ENCODE measurements at regions not wholly inside any gene's neighbourhood (a gene's known extent, or its start where the extent isn't known, plus 50 kb on each side); places are given as distances from the start of the nearest gene placed in this dataset.
"Not testable (repeated sequence)": the region's sequence is repeated elsewhere in the genome, so short reads cannot be mapped to it uniquely, and the experiment has no call there.

DNA sequence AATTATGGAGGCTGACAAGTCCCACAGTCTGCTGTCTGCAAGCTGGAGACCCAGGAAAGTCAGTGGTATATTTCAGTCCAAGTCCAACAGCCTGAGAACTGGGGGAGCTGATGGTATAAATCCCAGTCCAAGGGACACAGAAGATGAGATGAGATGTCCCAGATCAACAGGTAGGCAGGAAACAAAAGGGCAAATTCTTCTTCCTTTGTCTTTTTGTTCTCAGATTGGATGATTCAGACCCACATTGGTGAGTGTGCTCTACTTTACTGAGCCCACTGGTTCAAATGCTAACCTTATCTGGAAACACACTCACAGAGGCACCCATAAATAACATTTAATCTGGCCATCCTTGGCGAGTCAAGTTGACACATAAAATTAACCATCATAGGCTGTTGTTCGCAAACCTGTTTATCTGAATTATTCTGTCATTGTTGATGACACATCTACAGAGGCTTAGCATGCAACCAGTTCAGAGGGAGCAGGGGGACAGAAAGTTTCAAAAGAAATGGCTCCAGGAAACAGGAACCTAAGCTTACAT, 62.7 kb upstream of the ITGA11 start:
- ATAC-seq = no peak
- peaks cover 30% of the 10 kb centered on the region for H3K27me3 Mint-ChIP-seq (ENCODE audit: low read depth)
- no peak overlapping the region for H3K4me3 Mint-ChIP-seq
- ChIA-PET CTCF (no interaction called here), POLR2A (no interaction called here)
- no peak for DNase-seq
- no peaks in the 10 kb centered on the region for H3K36me3 Mint-ChIP-seq (ENCODE audit: low read depth)
- no peaks in the 10 kb centered on the region for H3K4me1 Mint-ChIP-seq (ENCODE audit: low read depth)
- H3K27ac Mint-ChIP-seq = no peak overlapping the region
- H3K9me3 Mint-ChIP-seq (ENCODE audit: insufficient read depth) = no peaks in the 10 kb centered on the region

DNA sequence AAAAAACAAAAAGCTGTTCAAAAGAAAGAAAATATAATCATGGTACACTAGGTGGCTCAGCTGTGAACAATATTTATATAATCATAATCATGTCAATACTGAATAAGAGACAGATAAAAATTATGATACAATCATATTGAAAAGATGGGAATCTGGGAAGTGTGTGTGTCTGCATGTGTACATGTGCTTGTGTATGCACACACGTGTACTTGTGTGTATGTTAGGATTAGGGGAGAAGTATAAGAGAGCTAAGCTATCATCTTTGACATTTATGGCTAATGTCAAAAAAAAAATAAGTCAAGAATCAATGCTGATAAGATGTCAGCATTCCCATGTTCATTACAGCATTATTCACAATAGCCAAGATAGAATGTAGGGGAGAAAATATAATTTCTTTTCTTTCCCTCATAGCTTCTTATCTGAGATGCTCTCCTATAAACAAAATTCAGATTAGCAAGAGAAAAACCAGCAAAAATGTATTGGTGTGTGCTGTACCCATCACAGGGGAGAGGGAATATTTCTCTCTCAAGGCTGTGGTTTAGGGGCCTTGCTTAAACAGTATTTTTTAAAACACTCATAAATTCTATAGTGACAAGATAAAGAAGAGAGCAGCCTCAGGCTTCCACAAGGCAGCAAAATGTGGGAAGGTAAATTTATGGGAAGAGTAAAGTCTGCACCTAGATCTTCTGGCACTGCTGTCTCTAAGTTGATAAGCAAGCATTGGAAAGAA, 63.4 kb upstream of the ITGA11 start:
- Mint-ChIP-seq H3K27me3 (ENCODE audit: low read depth) (peaks cover 30% of the 10 kb centered on the region), H3K36me3 (ENCODE audit: low read depth) (no peaks in the 10 kb centered on the region), H3K4me3 (no peak overlapping the region), H3K4me1 (ENCODE audit: low read depth) (no peaks in the 10 kb centered on the region), H3K27ac (no peak overlapping the region), H3K9me3 (ENCODE audit: insufficient read depth) (no peaks in the 10 kb centered on the region)
- DNase-seq (no peak), ATAC-seq (no peak)
- POLR2A ChIA-PET = no interaction called here
- CTCF ChIA-PET = interaction anchor here (1.9 kb wide), 1 partner anchor 44 kb away, joined by 4 read pairs; no protein-coding TSS in a partner anchor

DNA sequence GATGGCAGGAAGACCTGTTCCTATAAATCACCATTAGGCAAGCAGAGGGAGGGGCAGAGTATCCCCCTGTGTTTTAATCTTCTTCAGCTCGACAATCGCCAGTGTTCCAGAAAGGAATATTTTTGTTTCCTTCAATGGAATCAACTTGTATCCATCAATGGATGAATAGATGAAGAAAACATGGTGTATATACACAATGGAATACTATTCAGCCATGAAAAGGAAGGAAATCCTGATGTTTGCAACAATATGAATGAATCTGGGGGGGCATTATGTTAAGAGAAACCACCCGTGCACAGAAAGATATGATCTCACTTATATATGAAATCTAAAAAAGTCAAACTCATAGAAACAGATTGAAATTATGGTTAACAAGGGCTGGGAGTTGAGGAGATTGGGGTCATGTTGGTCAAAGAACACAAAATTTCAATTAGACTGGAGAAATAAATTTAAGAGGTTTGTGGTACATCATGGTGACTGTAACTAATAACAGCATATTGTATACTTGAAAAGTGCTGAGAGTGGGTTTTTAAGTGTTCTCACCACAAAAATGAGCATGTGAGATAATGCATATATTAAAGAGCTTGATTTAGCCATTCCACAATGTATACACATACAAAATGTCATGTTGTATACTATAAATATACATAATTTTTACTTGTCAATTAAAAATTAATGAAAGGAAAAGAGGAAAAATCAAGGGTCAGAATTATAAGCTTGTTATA, 64.2 kb upstream of the ITGA11 start:
- ChIA-PET CTCF (interaction anchor here (1.9 kb wide), 1 partner anchor 43 kb away, joined by 4 read pairs; no protein-coding TSS in a partner anchor), POLR2A (no interaction called here)
- no peak overlapping the region for H3K4me3 Mint-ChIP-seq
- no peak overlapping the region for H3K27ac Mint-ChIP-seq
- H3K36me3 Mint-ChIP-seq (ENCODE audit: low read depth) = no peaks in the 10 kb centered on the region
- no peak for DNase-seq
- no peaks in the 10 kb centered on the region for H3K9me3 Mint-ChIP-seq (ENCODE audit: insufficient read depth)
- ATAC-seq = no peak
- peaks cover 23% of the 10 kb centered on the region for H3K27me3 Mint-ChIP-seq (ENCODE audit: low read depth)
- no peaks in the 10 kb centered on the region for H3K4me1 Mint-ChIP-seq (ENCODE audit: low read depth)

DNA sequence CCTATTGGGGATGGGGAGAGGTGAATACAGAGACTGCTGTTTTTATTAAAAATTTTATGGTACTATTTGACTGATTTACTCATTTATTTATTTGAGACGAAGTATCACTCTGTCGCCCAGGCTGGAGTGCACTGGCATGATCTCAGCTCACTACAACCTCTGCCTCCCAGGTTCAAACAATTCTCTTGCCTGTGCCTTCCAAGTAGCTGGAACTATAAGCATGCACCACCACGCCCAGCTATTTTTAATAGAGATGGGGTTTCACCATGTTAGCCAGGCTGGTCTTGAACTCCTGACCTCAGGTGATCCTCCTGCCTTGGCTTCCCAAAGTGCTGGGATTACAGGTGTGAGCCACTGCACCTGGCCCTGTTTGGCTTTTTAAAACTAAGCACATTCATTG, 64.8 kb upstream of the ITGA11 start:
- H3K27ac Mint-ChIP-seq; ATAC-seq; POLR2A ChIA-PET; DNase-seq; H3K9me3 Mint-ChIP-seq (ENCODE audit: insufficient read depth); H3K4me1 Mint-ChIP-seq (ENCODE audit: low read depth); H3K4me3 Mint-ChIP-seq; H3K36me3 Mint-ChIP-seq (ENCODE audit: low read depth): not testable (repeated sequence)
- CTCF ChIA-PET = interaction anchor here (1.9 kb wide), 1 partner anchor 42 kb away, joined by 4 read pairs; no protein-coding TSS in a partner anchor
- peaks cover 21% of the 10 kb centered on the region for H3K27me3 Mint-ChIP-seq (ENCODE audit: low read depth)

DNA sequence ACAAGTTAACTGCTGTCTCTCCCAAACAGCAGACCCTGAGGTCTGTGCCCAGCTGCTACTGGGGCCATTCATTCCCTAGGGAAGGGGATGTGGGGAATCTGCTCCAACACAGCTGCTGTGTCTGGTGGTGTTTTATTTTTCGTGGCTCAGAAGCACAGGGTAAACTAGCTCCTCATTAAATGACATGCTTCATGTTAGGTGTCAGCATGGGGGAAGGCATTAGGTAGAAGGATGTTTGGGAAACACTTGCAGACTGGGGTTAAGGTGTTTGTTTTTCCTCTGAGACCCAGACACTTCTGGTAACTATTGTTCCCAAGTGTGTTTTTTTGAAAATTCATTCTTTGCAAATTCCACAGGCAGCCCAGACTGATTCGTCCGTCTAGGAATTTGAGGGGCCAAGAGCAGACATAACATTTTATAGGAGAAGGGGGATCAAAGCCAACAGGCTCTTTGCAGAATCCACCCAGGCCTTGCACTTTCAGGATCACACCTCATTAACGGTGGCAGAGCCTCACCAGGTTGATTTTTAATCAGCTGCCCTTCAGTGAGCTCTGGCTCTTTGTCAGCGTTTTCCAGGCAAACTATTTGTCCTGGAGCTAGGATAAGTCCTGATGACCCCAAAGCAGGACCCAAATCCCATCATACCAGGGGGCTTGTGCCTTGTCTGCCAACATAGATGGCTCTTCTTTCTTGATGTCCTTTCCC, 65.4 kb upstream of the ITGA11 start:
- no peaks in the 10 kb centered on the region for H3K36me3 Mint-ChIP-seq (ENCODE audit: low read depth)
- H3K27ac Mint-ChIP-seq = no peak overlapping the region
- DNase-seq (no peak), ATAC-seq (no peak)
- H3K27me3 Mint-ChIP-seq (ENCODE audit: low read depth) = peaks cover 21% of the 10 kb centered on the region
- H3K4me3 Mint-ChIP-seq = no peak overlapping the region
- H3K9me3 Mint-ChIP-seq (ENCODE audit: insufficient read depth) = no peaks in the 10 kb centered on the region
- H3K4me1 Mint-ChIP-seq (ENCODE audit: low read depth) = no peaks in the 10 kb centered on the region
- ChIA-PET CTCF (interaction anchor here (1.6 kb wide), 1 partner anchor 53 kb away, joined by 5 read pairs; no protein-coding TSS in a partner anchor), POLR2A (no interaction called here)

DNA sequence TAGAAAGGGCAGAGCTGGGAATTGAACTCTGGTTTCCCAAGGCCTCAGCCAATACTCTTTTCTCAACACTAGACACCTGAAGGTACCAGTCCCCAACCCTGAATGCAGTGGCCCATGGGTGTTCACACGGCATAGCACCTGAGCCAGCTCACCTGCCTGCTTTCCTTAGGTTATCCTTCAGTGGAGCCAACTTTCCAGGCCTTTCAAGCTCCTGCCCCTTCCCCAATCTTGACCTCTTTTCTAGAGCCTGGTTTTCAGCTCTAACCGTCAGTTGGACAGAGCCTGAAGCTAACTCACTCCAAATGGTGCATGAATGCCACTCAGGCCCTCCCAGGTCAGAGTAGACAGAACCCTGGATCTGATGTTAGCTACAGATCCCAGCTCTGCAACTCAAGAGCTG, 66.1 kb upstream of the ITGA11 start:
- no peaks in the 10 kb centered on the region for H3K9me3 Mint-ChIP-seq (ENCODE audit: insufficient read depth)
- ChIA-PET POLR2A (no interaction called here), CTCF (interaction anchor here (1.6 kb wide), 1 partner anchor 52 kb away, joined by 5 read pairs; no protein-coding TSS in a partner anchor)
- no peaks in the 10 kb centered on the region for H3K36me3 Mint-ChIP-seq (ENCODE audit: low read depth)
- DNase-seq = no peak
- H3K27me3 Mint-ChIP-seq (ENCODE audit: low read depth) = peaks cover 19% of the 10 kb centered on the region
- H3K4me1 Mint-ChIP-seq (ENCODE audit: low read depth) = no peaks in the 10 kb centered on the region
- no peak for ATAC-seq
- H3K27ac Mint-ChIP-seq = no peak overlapping the region
- H3K4me3 Mint-ChIP-seq = no peak overlapping the region

DNA sequence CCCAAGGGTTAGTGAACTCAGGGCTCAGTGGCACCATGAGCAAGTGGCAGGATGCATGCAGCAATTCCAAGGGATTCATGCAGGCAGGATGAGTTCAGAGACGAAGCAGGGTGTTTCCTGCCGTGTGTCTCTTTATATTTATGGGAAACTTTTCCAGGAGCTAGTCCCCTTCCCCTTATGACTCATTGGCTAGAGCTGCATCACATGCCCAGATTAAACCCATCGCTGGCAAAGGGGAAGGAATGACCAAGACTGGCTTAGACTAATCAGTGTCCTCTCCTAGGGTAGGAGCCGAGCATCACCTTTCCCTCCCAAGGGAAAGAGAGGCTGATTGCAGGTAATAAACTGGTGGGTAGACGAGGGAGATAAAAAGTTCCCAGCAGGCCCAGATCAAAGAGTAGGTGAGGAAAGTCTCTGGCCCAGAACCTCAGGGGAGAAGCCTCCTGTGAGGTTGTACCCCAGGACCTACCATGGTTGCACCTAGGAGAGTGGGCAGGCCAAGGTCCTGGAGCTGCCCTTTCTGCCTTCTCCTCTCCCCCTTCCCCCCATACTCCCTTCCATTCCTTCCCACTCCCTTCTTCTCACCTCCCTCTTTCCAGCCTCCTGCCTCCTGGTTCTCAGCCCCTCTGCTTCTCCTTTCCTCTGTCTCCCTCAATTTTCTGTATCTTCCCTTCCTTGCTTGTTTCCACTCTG, 67.8 kb upstream of the ITGA11 start:
- H3K27me3 Mint-ChIP-seq (ENCODE audit: low read depth) = peaks cover 11% of the 10 kb centered on the region
- POLR2A ChIA-PET = no interaction called here
- no peaks in the 10 kb centered on the region for H3K36me3 Mint-ChIP-seq (ENCODE audit: low read depth)
- H3K4me1 Mint-ChIP-seq (ENCODE audit: low read depth) = peaks cover 5% of the 10 kb centered on the region
- DNase-seq (no peak), ATAC-seq (no peak)
- H3K27ac Mint-ChIP-seq = no peak overlapping the region
- CTCF ChIA-PET = no interaction called here
- no peaks in the 10 kb centered on the region for H3K9me3 Mint-ChIP-seq (ENCODE audit: insufficient read depth)
- no peak overlapping the region for H3K4me3 Mint-ChIP-seq

DNA sequence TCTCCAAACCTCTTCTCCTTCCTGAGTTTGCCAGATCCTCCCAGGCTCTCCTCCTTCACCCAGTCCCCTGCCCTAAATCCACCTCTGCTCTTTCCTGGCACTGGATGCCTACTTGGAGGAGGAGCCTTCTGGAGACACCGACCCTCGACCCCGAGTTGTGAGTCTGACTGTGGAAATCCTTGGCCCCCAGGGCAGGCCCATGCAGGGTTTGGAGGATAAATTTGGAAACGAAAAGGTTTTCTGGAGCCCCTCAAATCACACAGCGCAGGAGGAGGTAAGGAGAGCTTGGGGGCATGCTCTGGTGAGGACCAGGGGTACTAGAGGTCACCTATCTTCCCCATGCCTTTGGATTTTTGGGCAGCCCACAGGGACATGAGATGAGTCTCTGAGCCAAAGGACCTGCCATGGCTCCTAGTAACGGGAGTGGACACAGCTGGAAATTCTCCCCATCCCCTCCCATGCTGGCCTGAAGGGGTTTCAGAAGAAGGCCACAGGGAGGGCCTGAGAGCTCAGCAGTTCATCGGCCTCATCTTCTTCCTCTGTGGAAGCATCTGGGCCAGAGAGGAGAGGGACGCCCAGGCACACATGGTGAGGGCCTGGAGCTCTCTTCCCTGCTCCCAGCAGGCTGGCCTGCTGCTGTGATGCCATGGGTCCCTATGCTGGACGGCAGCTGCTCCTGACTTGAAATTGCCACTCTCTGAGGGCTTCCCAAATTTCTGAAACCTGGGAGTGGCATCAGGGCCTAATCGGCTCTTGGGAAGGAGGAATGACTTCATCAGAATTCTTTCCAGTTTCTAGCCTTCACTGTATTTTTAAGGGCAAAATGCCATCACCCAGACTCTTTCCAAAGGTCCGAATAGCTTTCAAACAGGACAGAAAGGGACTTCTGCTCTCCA, 68.6 kb upstream of the ITGA11 start:
- Mint-ChIP-seq H3K36me3 (ENCODE audit: low read depth) (no peaks in the 10 kb centered on the region), H3K9me3 (ENCODE audit: insufficient read depth) (no peaks in the 10 kb centered on the region), H3K27ac (no peak overlapping the region), H3K4me1 (ENCODE audit: low read depth) (peaks cover 5% of the 10 kb centered on the region), H3K4me3 (no peak overlapping the region), H3K27me3 (ENCODE audit: low read depth) (peaks cover 11% of the 10 kb centered on the region)
- DNase-seq (no peak), ATAC-seq (no peak)
- ChIA-PET CTCF (no interaction called here), POLR2A (no interaction called here)

DNA sequence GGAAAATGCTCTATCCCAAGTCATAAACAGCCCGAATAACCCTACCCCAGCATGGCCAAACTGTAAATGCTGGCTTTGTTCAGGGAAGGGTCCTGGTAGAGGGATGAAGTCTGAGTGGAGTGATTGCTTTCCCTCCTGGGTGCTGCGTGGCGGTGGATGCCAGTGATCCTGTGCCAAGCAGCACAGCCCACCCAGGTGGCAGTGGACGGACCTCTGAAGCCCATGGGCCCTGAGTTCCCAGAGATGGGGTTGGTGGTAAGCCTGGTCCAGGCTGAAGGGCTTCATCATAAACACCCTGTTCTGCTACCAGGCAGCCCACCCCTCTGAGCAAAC, 69.3 kb upstream of the ITGA11 start:
- Mint-ChIP-seq H3K4me1 (ENCODE audit: low read depth) (peaks cover 5% of the 10 kb centered on the region), H3K4me3 (no peak overlapping the region), H3K36me3 (ENCODE audit: low read depth) (no peaks in the 10 kb centered on the region), H3K27me3 (ENCODE audit: low read depth) (peaks cover 9% of the 10 kb centered on the region), H3K9me3 (ENCODE audit: insufficient read depth) (no peaks in the 10 kb centered on the region), H3K27ac (no peak overlapping the region)
- DNase-seq (no peak), ATAC-seq (no peak)
- ChIA-PET POLR2A (no interaction called here), CTCF (no interaction called here)

DNA sequence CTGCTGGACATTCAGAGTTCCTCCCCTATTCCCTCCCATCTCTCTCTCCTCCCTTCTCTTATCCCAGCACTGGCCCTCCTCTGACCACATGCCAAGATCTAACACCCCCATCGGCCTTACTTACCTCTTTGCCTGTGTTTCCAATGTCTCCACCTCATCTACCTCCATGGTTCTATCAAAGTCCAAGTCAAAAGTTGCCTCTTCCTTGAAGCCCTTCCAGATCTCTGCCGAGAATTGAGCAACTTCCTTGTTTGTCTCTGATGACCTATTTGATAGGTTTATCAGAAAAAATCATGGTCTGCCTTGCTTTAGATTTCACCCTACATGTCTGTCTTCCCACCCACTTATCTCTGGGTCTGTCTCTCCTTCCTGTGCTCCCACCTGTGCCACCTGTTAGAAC, 69.7 kb upstream of the ITGA11 start:
- H3K9me3 Mint-ChIP-seq (ENCODE audit: insufficient read depth) = no peaks in the 10 kb centered on the region
- peaks cover 5% of the 10 kb centered on the region for H3K4me1 Mint-ChIP-seq (ENCODE audit: low read depth)
- no peak for DNase-seq
- CTCF ChIA-PET = no interaction called here
- no peak for ATAC-seq
- no peak overlapping the region for H3K4me3 Mint-ChIP-seq
- no peak overlapping the region for H3K27ac Mint-ChIP-seq
- H3K36me3 Mint-ChIP-seq (ENCODE audit: low read depth) = no peaks in the 10 kb centered on the region
- H3K27me3 Mint-ChIP-seq (ENCODE audit: low read depth) = peaks cover 8% of the 10 kb centered on the region
- POLR2A ChIA-PET = no interaction called here

DNA sequence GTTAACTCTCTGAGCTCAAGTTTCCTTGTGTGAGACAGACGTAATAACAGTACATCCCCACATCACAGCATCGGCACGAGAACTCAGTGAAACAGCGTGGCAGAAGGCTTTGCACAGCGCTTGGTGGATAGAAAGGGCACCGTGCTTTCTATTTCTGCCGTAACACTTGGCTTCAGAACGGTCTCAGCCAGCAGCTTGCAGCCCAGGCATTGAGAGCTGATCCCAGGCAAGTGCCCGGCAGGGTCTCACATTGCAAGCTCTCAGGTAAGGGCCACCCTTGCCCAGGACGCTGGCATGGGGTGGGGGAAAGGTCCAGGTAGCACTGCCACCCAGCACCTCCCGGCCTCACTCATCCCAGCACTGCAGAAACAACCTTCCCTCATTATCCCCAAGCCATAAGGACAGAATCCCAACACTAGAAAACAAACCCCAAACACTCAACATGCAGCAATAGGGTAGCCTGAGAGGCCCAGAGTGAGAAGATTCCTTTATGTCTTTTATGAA, 70.5 kb upstream of the ITGA11 start:
- Mint-ChIP-seq H3K9me3 (ENCODE audit: insufficient read depth) (no peaks in the 10 kb centered on the region), H3K4me3 (no peak overlapping the region), H3K27me3 (ENCODE audit: low read depth) (peaks cover 10% of the 10 kb centered on the region), H3K36me3 (ENCODE audit: low read depth) (no peaks in the 10 kb centered on the region), H3K4me1 (ENCODE audit: low read depth) (peaks cover 5% of the 10 kb centered on the region), H3K27ac (no peak overlapping the region)
- POLR2A ChIA-PET = no interaction called here
- DNase-seq = no peak
- CTCF ChIA-PET = interaction anchor here (1.3 kb wide), 1 partner anchor 48 kb away, joined by 3 read pairs; no protein-coding TSS in a partner anchor
- no peak for ATAC-seq

Data from activated CD8-positive, alpha-beta T cell treated with anti-CD3 and anti-CD28 coated beads, Interleukin-2, amount 10 ng/mL, durations not matched to agents 7 days and 5 days (primary cell).